AG04450 (cell line): ENCODE measurements at regions not wholly inside any gene's neighbourhood (a gene's known extent, or its start where the extent isn't known, plus 50 kb on each side); places are given as distances from the start of the nearest gene placed in this dataset.

Experiments used
- CTCF ChIA-PET: fragments of 300-600, 350-600 bp; formaldehyde crosslinking; extraction: SDS; loops from one replicate; lab custom pipeline; 2022; ENCODE audit warnings: antibody characterized with exemption, inconsistent platforms; lab: Charles Lee
- POLR2A ChIA-PET: fragments of 350-600 bp; formaldehyde crosslinking; extraction: SDS; loops from one replicate; lab custom pipeline; 2021; ENCODE audit warnings: antibody characterized with exemption, inconsistent platforms; lab: Yijun Ruan, JAX
- DNase-seq: peaks from one replicate; pipeline ENCODE4 v3.0.0-alpha.2; 2011; ENCODE audit warnings: low read depth, low spot score
- H3K27ac ChIP-seq: one replicate; pipeline ENCODE4 v1.5.1; 2012; ENCODE audit warnings: low read depth, low read length, control low read depth
- H3K27me3 ChIP-seq: one replicate; pipeline ENCODE4 v1.6.0; 2012; ENCODE audit warnings: low read length; ENCODE audit not compliant: control insufficient read depth, insufficient read depth
- H3K4me3 ChIP-seq: 2 replicates; pipeline ENCODE4 v1.5.1; 2011; ENCODE audit warnings: mild to moderate bottlenecking, low read depth, low read length, control low read depth
- H3K9me3 ChIP-seq: 2 replicates; pipeline ENCODE4 v1.5.1; 2012; ENCODE audit warnings: low read length; ENCODE audit not compliant: control insufficient read depth, insufficient read depth
- TF ChIP-seq, protein P1 (sequence below): IDR thresholded peaks from 2 replicates; pipeline ENCODE4 v1.5.1; 2011; ENCODE audit warnings: low read depth, low read length, control low read depth, inconsistent platforms

DNA sequence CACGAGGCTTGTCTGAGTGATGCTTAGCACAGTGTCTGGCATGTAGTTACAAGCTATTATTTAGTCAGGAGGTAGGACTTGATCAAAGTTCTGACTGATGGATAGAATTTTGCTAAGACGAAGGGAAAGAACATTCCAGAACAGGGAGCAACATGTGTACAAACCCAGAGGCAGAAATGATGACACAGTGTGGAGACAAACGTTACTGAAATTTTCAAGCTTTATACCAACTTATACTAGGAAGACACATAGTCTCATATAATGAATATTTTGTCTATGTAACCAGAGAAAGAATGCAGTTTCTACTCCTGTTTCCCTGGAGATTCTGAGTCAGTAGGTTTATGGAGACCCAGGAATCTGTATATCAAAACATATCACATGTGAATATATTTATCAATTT, 123.4 kb downstream of the FAM124B start:
- H3K9me3 ChIP-seq, result no peaks in the 10 kb centered on the region
- ChIA-PET CTCF (interaction anchor here (1.0 to 4.7 kb wide), 4 partner anchors 285 to 308 kb away, joined by 3 to 36 read pairs (median 13); no protein-coding TSS in a partner anchor), POLR2A (no interaction called here)
- no peak overlapping the region for H3K4me3 ChIP-seq
- TF ChIP-seq, protein P1, sequence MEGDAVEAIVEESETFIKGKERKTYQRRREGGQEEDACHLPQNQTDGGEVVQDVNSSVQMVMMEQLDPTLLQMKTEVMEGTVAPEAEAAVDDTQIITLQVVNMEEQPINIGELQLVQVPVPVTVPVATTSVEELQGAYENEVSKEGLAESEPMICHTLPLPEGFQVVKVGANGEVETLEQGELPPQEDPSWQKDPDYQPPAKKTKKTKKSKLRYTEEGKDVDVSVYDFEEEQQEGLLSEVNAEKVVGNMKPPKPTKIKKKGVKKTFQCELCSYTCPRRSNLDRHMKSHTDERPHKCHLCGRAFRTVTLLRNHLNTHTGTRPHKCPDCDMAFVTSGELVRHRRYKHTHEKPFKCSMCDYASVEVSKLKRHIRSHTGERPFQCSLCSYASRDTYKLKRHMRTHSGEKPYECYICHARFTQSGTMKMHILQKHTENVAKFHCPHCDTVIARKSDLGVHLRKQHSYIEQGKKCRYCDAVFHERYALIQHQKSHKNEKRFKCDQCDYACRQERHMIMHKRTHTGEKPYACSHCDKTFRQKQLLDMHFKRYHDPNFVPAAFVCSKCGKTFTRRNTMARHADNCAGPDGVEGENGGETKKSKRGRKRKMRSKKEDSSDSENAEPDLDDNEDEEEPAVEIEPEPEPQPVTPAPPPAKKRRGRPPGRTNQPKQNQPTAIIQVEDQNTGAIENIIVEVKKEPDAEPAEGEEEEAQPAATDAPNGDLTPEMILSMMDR, result no peak
- no peak for DNase-seq
- no peak overlapping the region for H3K27ac ChIP-seq
- no peaks in the 10 kb centered on the region for H3K27me3 ChIP-seq

- POLR2A ChIA-PET, result interaction anchor here (0.5 kb wide), 1 partner anchor 127 kb away, joined by 3 read pairs; no protein-coding TSS in a partner anchor
- no peak for DNase-seq
These were observed 125.7 kb downstream of the FAM124B start for GRCh38 chr2:224276251-224276650.

DNA sequence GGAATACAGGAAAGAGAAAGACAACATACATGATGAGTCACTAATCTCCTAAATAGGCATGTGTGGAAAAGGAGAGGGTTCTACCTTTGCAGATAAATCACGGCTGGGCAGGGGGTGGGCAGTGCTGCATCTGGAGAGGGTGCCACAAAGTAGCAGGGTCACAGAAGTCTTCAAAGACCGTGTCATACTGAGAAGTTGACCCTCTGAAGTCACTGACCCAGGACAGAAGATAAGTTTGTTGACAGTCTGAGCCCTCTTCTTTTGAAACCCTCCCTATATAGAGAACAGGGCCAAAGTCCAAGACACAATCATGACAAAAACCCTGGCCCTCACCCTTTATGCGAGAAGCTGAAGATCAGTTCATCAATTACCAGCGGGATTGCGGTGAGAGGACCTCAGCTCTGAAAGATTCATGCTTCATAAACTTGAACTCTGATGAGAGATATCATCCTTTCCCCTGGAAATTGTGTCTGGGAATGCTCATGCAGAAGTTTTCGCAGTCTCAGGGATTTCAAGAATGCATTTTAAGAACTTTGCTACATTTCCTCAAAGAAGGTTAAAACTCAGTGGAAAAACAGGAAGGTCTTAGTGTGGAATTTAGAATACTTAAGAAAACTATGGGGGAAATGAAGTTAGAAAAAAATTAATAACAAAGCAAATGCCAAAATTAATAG, 129.5 kb downstream of the FAM124B start:
- ChIA-PET CTCF (interaction anchor here (1.2 to 7.7 kb wide), 5 partner anchors 11 to 302 kb away, joined by 3 to 58 read pairs (median 4); no protein-coding TSS in a partner anchor), POLR2A (no interaction called here)
- no peak for DNase-seq
- Histone ChIP-seq H3K27ac (no peak overlapping the region), H3K27me3 (no peaks in the 10 kb centered on the region), H3K9me3 (no peaks in the 10 kb centered on the region), H3K4me3 (no peak overlapping the region)
- TF ChIP-seq, protein P1, result no peak

More at GRCh38 chr2:224276251-224276650, 125.7 kb downstream of the FAM124B start:
- CTCF ChIA-PET, result interaction anchor here (4.7 to 7.7 kb wide), 2 partner anchors 283 to 306 kb away, joined by 23 to 58 read pairs; no protein-coding TSS in a partner anchor
- H3K9me3 ChIP-seq, result no peaks in the 10 kb centered on the region
- H3K4me3 ChIP-seq, result no peak overlapping the region
- H3K27ac ChIP-seq, result no peak overlapping the region
- no peaks in the 10 kb centered on the region for H3K27me3 ChIP-seq
- TF ChIP-seq, protein P1, result no peak

DNA sequence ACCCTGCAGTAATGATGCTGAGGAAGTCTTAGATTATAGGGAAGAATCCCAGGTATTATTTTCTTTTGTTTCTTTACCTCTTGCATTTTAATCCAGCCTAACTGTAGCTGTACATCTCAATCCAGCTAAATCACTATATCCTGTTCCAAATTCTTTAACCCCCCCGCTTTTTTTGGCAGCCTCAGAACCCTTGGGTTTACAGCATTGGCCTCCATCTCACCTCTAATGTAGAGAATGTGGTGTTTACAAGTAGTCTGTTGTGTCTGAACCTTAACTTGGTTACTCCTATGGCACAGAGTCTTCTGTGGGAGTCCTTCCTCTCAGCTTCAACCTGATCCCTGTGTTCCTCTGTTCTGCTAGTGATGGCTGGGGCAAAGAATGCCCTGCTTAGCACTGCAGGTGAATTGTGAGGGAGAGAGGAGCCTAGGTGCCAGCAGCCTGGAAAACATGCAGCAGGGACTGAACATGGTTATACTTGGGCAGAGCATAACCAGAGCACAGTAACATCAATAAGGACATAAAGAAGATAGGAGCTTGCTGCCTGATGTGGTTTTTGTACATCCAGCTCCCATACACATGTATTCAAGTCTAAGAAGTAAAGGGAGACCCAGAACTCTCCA, 130.2 kb downstream of the FAM124B start:
- POLR2A ChIA-PET, result no interaction called here
- Histone ChIP-seq H3K27me3 (no peaks in the 10 kb centered on the region), H3K9me3 (no peaks in the 10 kb centered on the region), H3K27ac (no peak overlapping the region), H3K4me3 (no peak overlapping the region)
- TF ChIP-seq, protein P1, result no peak
- DNase-seq, result no peak
- CTCF ChIA-PET, result interaction anchor here (1.2 to 7.7 kb wide), 5 partner anchors 11 to 302 kb away, joined by 3 to 58 read pairs (median 4); no protein-coding TSS in a partner anchor

GRCh38 chr2:224268441-224268840, 133.5 kb downstream of the FAM124B start:
- no peak overlapping the region for H3K4me3 ChIP-seq
- ChIA-PET CTCF (interaction anchor here (1.3 to 1.5 kb wide), 3 partner anchors 15 to 298 kb away, joined by 3 to 7 read pairs (median 6); no protein-coding TSS in a partner anchor), POLR2A (no interaction called here)
- H3K27me3 ChIP-seq, result no peaks in the 10 kb centered on the region
- H3K9me3 ChIP-seq, result no peaks in the 10 kb centered on the region
- TF ChIP-seq, protein P1, result no peak
- H3K27ac ChIP-seq, result peak overlapping the region; percentile 55
- DNase-seq, result peak; percentile 77
